ENCODE measurements at regions not wholly inside any gene's neighbourhood (a gene's known extent, or its start where the extent isn't known, plus 50 kb on each side); places are given as distances from the start of the nearest gene placed in this dataset.
"Not testable (repeated sequence)": the region's sequence is repeated elsewhere in the genome, so short reads cannot be mapped to it uniquely, and the experiment has no call there.

GRCh38 chr10:45914740-45915139, 57.5 kb upstream of the TIMM23 start:
- not testable (repeated sequence) for TF ChIP-seq TARDBP (IDR thresholded peaks at IDR 0.05); ZFX (CRISPR knock-in tag; IDR thresholded peaks at IDR 0.05); GABPB2 (CRISPR knock-in tag; conservative IDR thresholded peaks at IDR 0.05)

Data from K562 (cell line).